ENCODE measurements at regions not wholly inside any gene's neighbourhood (a gene's known extent, or its start where the extent isn't known, plus 50 kb on each side); places are given as distances from the start of the nearest gene placed in this dataset.

GRCh38 chr2:145137901-145138300 is 618.0 kb upstream of the ZEB2 start:
- H3K4me3 ChIP-seq (ENCODE audit: low read depth, low read length): no peak overlapping the region
- H3K27me3 ChIP-seq (ENCODE audit: insufficient read depth, low read length): no peaks in the 10 kb centered on the region
- no peaks in the 10 kb centered on the region for H3K4me1 ChIP-seq (ENCODE audit: control insufficient read depth, insufficient read depth, low read length, unreplicated experiment)
- H3K79me2 ChIP-seq (ENCODE audit: control insufficient read depth, insufficient read depth, low read length, unreplicated experiment): no peaks in the 10 kb centered on the region
- no peak overlapping the region for H3K27ac ChIP-seq (ENCODE audit: low read depth, low read length)
- no peaks in the 10 kb centered on the region for H3K36me3 ChIP-seq (ENCODE audit: insufficient read depth, low read length)
- no peak overlapping the region for H2AFZ ChIP-seq (ENCODE audit: low read length, unreplicated experiment)

DNA sequence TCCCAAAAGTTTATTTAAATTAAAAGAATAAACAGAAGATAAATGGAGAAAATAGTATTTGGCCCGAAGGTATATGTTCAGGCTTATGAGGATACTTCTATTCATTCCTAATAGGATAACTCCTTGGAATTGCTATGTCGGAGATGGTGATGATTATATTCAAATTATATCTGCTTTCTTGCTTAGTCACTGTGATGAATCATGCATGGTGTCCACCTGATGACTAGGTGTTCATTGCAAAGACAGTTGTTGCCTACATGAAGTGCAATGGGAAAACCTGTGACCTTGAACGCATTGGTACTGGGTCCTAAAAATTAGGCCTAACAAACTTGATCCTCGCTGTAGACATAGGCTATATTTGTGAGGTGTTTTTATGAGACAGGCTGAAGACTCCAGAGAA is 617.3 kb upstream of the ZEB2 start:
- H3K27ac ChIP-seq (ENCODE audit: low read depth, low read length): no peak overlapping the region
- H3K27me3 ChIP-seq (ENCODE audit: insufficient read depth, low read length): no peaks in the 10 kb centered on the region
- H2AFZ ChIP-seq (ENCODE audit: low read length, unreplicated experiment): no peak overlapping the region
- no peaks in the 10 kb centered on the region for H3K4me1 ChIP-seq (ENCODE audit: control insufficient read depth, insufficient read depth, low read length, unreplicated experiment)
- H3K4me3 ChIP-seq (ENCODE audit: low read depth, low read length): no peak overlapping the region
- no peaks in the 10 kb centered on the region for H3K36me3 ChIP-seq (ENCODE audit: insufficient read depth, low read length)
- H3K79me2 ChIP-seq (ENCODE audit: control insufficient read depth, insufficient read depth, low read length, unreplicated experiment): no peaks in the 10 kb centered on the region

DNA sequence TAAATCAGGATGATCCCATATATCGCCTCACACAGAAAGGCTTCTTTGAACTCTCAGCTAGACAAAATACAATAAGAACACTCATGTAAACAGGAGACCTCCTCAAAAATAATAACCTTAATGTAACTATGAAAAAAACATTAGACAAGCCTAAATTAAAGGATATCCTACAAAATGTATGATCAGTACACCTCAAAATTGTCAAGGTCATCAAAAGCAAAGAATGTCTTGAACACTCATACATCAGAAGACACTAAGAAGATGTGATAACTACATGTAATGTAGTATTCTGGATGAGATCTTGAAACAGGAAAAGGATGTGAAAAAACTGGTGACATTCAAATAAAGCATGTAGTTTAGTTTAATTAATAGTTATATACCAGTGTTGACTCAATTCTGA is 616.8 kb upstream of the ZEB2 start:
- Histone ChIP-seq H2AFZ (ENCODE audit: low read length, unreplicated experiment) (no peak overlapping the region), H3K27me3 (ENCODE audit: insufficient read depth, low read length) (no peaks in the 10 kb centered on the region), H3K27ac (ENCODE audit: low read depth, low read length) (no peak overlapping the region), H3K4me3 (ENCODE audit: low read depth, low read length) (no peak overlapping the region), H3K36me3 (ENCODE audit: insufficient read depth, low read length) (no peaks in the 10 kb centered on the region), H3K4me1 (ENCODE audit: control insufficient read depth, insufficient read depth, low read length, unreplicated experiment) (no peaks in the 10 kb centered on the region), H3K79me2 (ENCODE audit: control insufficient read depth, insufficient read depth, low read length, unreplicated experiment) (no peaks in the 10 kb centered on the region)

GRCh38 chr2:145126146-145126545 is 606.2 kb upstream of the ZEB2 start:
- no peaks in the 10 kb centered on the region for H3K79me2 ChIP-seq (ENCODE audit: control insufficient read depth, insufficient read depth, low read length, unreplicated experiment)
- no peaks in the 10 kb centered on the region for H3K27me3 ChIP-seq (ENCODE audit: insufficient read depth, low read length)
- no peak overlapping the region for H3K4me3 ChIP-seq (ENCODE audit: low read depth, low read length)
- H3K4me1 ChIP-seq (ENCODE audit: control insufficient read depth, insufficient read depth, low read length, unreplicated experiment): no peaks in the 10 kb centered on the region
- H3K27ac ChIP-seq (ENCODE audit: low read depth, low read length): no peak overlapping the region
- H2AFZ ChIP-seq (ENCODE audit: low read length, unreplicated experiment): no peak overlapping the region
- H3K36me3 ChIP-seq (ENCODE audit: insufficient read depth, low read length): no peaks in the 10 kb centered on the region

GRCh38 chr2:145124085-145124484 is 604.2 kb upstream of the ZEB2 start:
- H3K27me3 ChIP-seq (ENCODE audit: insufficient read depth, low read length): no peaks in the 10 kb centered on the region
- H2AFZ ChIP-seq (ENCODE audit: low read length, unreplicated experiment): no peak overlapping the region
- no peaks in the 10 kb centered on the region for H3K79me2 ChIP-seq (ENCODE audit: control insufficient read depth, insufficient read depth, low read length, unreplicated experiment)
- no peak overlapping the region for H3K27ac ChIP-seq (ENCODE audit: low read depth, low read length)
- no peaks in the 10 kb centered on the region for H3K4me1 ChIP-seq (ENCODE audit: control insufficient read depth, insufficient read depth, low read length, unreplicated experiment)
- no peak overlapping the region for H3K4me3 ChIP-seq (ENCODE audit: low read depth, low read length)
- no peaks in the 10 kb centered on the region for H3K36me3 ChIP-seq (ENCODE audit: insufficient read depth, low read length)

GRCh38 chr2:145123606-145124005 is 603.7 kb upstream of the ZEB2 start:
- Histone ChIP-seq H2AFZ (ENCODE audit: low read length, unreplicated experiment) (no peak overlapping the region), H3K27me3 (ENCODE audit: insufficient read depth, low read length) (no peaks in the 10 kb centered on the region), H3K4me1 (ENCODE audit: control insufficient read depth, insufficient read depth, low read length, unreplicated experiment) (no peaks in the 10 kb centered on the region), H3K4me3 (ENCODE audit: low read depth, low read length) (no peak overlapping the region), H3K36me3 (ENCODE audit: insufficient read depth, low read length) (no peaks in the 10 kb centered on the region), H3K79me2 (ENCODE audit: control insufficient read depth, insufficient read depth, low read length, unreplicated experiment) (no peaks in the 10 kb centered on the region), H3K27ac (ENCODE audit: low read depth, low read length) (no peak overlapping the region)

DNA sequence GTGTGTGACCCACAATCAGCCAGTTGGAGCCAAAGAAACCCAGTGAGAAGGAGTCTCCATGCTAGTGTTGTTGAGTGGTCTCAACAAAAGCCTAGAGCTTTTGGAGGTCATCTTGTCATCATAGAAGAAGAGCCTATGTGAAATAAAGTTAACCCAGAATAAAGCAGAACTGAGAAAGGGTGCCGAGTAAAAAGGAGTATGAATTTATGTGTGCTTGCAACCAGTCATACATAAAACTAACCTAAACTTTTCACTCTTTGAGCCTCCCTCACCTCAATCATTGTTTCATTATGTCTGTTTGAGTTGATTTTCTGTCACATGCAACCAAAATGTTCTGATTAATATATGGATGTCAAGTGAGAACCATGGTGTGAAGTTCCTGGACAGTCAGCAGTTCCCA is 599.3 kb upstream of the ZEB2 start:
- no peaks in the 10 kb centered on the region for H3K79me2 ChIP-seq (ENCODE audit: control insufficient read depth, insufficient read depth, low read length, unreplicated experiment)
- peaks cover 6% of the 10 kb centered on the region for H3K4me1 ChIP-seq (ENCODE audit: control insufficient read depth, insufficient read depth, low read length, unreplicated experiment)
- no peak overlapping the region for H3K27ac ChIP-seq (ENCODE audit: low read depth, low read length)
- H3K36me3 ChIP-seq (ENCODE audit: insufficient read depth, low read length): no peaks in the 10 kb centered on the region
- no peaks in the 10 kb centered on the region for H3K27me3 ChIP-seq (ENCODE audit: insufficient read depth, low read length)
- H3K4me3 ChIP-seq (ENCODE audit: low read depth, low read length): no peak overlapping the region
- no peak overlapping the region for H2AFZ ChIP-seq (ENCODE audit: low read length, unreplicated experiment)

GRCh38 chr2:145116834-145117725 is 597.2 kb upstream of the ZEB2 start:
- H3K27ac ChIP-seq (ENCODE audit: low read depth, low read length): no peak overlapping the region
- no peaks in the 10 kb centered on the region for H3K79me2 ChIP-seq (ENCODE audit: control insufficient read depth, insufficient read depth, low read length, unreplicated experiment)
- peaks cover 6% of the 10 kb centered on the region for H3K4me1 ChIP-seq (ENCODE audit: control insufficient read depth, insufficient read depth, low read length, unreplicated experiment)
- no peaks in the 10 kb centered on the region for H3K27me3 ChIP-seq (ENCODE audit: insufficient read depth, low read length)
- H3K4me3 ChIP-seq (ENCODE audit: low read depth, low read length): no peak overlapping the region
- no peak overlapping the region for H2AFZ ChIP-seq (ENCODE audit: low read length, unreplicated experiment)
- no peaks in the 10 kb centered on the region for H3K36me3 ChIP-seq (ENCODE audit: insufficient read depth, low read length)

DNA sequence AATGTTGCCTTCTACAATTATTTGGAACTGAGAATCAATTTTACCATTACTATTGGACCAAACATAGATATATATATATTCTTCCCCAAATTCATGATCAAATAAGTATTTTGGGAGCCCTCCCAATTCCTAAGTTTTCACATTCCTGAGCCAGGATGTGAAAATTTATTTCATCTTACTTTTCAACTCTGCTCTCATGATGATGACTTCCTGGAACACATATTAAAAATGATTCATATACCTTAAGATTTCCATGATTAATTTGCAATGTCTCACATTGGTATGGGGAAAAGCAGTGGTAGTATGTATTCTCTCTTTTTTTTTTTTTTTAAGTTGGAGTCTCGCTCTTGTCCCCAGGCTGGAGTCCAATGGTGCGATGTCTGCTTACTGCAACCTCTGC is 596.1 kb upstream of the ZEB2 start:
- Histone ChIP-seq H3K27me3 (ENCODE audit: insufficient read depth, low read length) (no peaks in the 10 kb centered on the region), H3K27ac (ENCODE audit: low read depth, low read length) (no peak overlapping the region), H3K4me3 (ENCODE audit: low read depth, low read length) (no peak overlapping the region), H3K36me3 (ENCODE audit: insufficient read depth, low read length) (no peaks in the 10 kb centered on the region), H2AFZ (ENCODE audit: low read length, unreplicated experiment) (no peak overlapping the region), H3K79me2 (ENCODE audit: control insufficient read depth, insufficient read depth, low read length, unreplicated experiment) (no peaks in the 10 kb centered on the region), H3K4me1 (ENCODE audit: control insufficient read depth, insufficient read depth, low read length, unreplicated experiment) (peaks cover 8% of the 10 kb centered on the region)

GRCh38 chr2:145114726-145115125 is 594.8 kb upstream of the ZEB2 start:
- H3K27ac ChIP-seq (ENCODE audit: low read depth, low read length): no peak overlapping the region
- no peaks in the 10 kb centered on the region for H3K79me2 ChIP-seq (ENCODE audit: control insufficient read depth, insufficient read depth, low read length, unreplicated experiment)
- H3K36me3 ChIP-seq (ENCODE audit: insufficient read depth, low read length): no peaks in the 10 kb centered on the region
- no peak overlapping the region for H3K4me3 ChIP-seq (ENCODE audit: low read depth, low read length)
- H3K4me1 ChIP-seq (ENCODE audit: control insufficient read depth, insufficient read depth, low read length, unreplicated experiment): peaks cover 17% of the 10 kb centered on the region
- no peaks in the 10 kb centered on the region for H3K27me3 ChIP-seq (ENCODE audit: insufficient read depth, low read length)
- H2AFZ ChIP-seq (ENCODE audit: low read length, unreplicated experiment): no peak overlapping the region

GRCh38 chr2:145112467-145112866 is 592.5 kb upstream of the ZEB2 start:
- no peaks in the 10 kb centered on the region for H3K27me3 ChIP-seq (ENCODE audit: insufficient read depth, low read length)
- H3K27ac ChIP-seq (ENCODE audit: low read depth, low read length): no peak overlapping the region
- H3K4me3 ChIP-seq (ENCODE audit: low read depth, low read length): no peak overlapping the region
- no peaks in the 10 kb centered on the region for H3K36me3 ChIP-seq (ENCODE audit: insufficient read depth, low read length)
- no peak overlapping the region for H2AFZ ChIP-seq (ENCODE audit: low read length, unreplicated experiment)
- H3K4me1 ChIP-seq (ENCODE audit: control insufficient read depth, insufficient read depth, low read length, unreplicated experiment): peaks cover 16% of the 10 kb centered on the region
- no peaks in the 10 kb centered on the region for H3K79me2 ChIP-seq (ENCODE audit: control insufficient read depth, insufficient read depth, low read length, unreplicated experiment)
